ACC112 (cell line): ENCODE measurements at regions not wholly inside any gene's neighbourhood (a gene's known extent, or its start where the extent isn't known, plus 50 kb on each side); places are given as distances from the start of the nearest gene placed in this dataset.
"Not testable (repeated sequence)": the region's sequence is repeated elsewhere in the genome, so short reads cannot be mapped to it uniquely, and the experiment has no call there.

ENCODE experiments used
- H2AFZ ChIP-seq: fragments of 200-600 bp; sonication (generic); one replicate; pipeline ENCODE4 v1.6.0; 2017; ENCODE audit warnings: antibody characterized with exemption, low read length; ENCODE audit not compliant: unreplicated experiment
- H3K27ac ChIP-seq: fragments of 200-600 bp; sonication (generic); 2 replicates; pipeline ENCODE4 v1.5.1; 2014; ENCODE audit warnings: low read depth, mild to moderate bottlenecking, antibody characterized with exemption, low read length, moderate library complexity
- H3K27me3 ChIP-seq: fragments of 200-600 bp; sonication (generic); 2 replicates; pipeline ENCODE4 v1.6.1; 2014; ENCODE audit warnings: mild to moderate bottlenecking, antibody characterized with exemption, low read length, moderate library complexity, mixed read lengths; ENCODE audit not compliant: insufficient read depth
- H3K36me3 ChIP-seq: fragments of 200-600 bp; sonication (generic); 2 replicates; pipeline ENCODE4 v1.6.1; 2016; ENCODE audit warnings: mild to moderate bottlenecking, antibody characterized with exemption, low read length, moderate library complexity, mixed read lengths; ENCODE audit not compliant: insufficient read depth
- H3K4me1 ChIP-seq: fragments of 200-600 bp; sonication (generic); one replicate; pipeline ENCODE4 v1.6.1; 2016; ENCODE audit warnings: low read length, mixed read lengths; ENCODE audit not compliant: insufficient read depth, unreplicated experiment, control insufficient read depth
- H3K4me3 ChIP-seq: fragments of 200-600 bp; sonication (generic); 2 replicates; pipeline ENCODE4 v1.5.1; 2014; ENCODE audit warnings: mild to moderate bottlenecking, low read depth, low read length
- H3K79me2 ChIP-seq: fragments of 200-600 bp; sonication (generic); one replicate; pipeline ENCODE4 v1.6.0; 2016; ENCODE audit warnings: low read length; ENCODE audit not compliant: control insufficient read depth, unreplicated experiment, insufficient read depth

DNA sequence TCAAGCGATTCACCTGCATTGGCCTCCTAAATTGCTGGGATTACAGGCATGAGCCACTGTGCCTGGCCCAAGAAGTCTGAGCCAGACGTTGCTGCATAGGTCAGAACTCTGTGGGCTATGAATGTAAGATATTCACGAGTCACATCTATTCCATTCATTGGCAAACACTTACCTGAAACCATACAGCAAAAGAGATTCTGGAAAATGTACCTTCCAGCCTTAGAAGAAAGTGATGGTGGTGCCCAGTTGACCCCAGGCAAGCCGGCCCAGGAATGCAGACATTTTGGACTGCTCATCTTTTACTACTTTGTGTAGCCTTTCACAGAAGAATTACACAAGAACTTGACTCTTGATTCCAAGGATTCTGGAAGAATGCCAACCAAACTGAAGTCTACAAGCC is 135.6 kb upstream of the N4BP1 start:
- no peak overlapping the region for H3K27ac ChIP-seq
- H3K4me1 ChIP-seq, result no peaks in the 10 kb centered on the region
- no peaks in the 10 kb centered on the region for H3K79me2 ChIP-seq
- H3K4me3 ChIP-seq, result no peak overlapping the region
- no peak overlapping the region for H2AFZ ChIP-seq
- H3K36me3 ChIP-seq, result no peaks in the 10 kb centered on the region
- H3K27me3 ChIP-seq, result no peaks in the 10 kb centered on the region

DNA sequence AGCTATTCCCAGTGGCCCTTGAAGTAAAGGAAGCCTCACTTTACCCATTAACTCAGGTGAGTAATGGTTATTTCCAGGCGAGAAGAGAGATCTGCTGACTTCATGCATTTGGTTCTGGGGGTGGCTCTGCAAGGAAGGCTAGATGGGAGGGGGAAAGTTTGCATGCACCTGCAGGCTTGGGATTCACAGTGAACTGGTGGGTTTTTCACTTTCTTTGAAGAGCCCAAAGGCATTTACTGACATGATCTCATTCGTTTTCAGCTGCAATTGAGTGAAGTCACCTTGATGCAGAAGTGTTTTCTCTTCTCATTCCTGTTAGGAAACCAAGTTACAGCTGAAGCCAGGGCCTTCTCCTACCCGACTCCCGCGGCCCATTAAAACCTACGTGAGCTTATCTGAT is 131.0 kb upstream of the N4BP1 start:
- H3K27ac ChIP-seq, result no peak overlapping the region

DNA sequence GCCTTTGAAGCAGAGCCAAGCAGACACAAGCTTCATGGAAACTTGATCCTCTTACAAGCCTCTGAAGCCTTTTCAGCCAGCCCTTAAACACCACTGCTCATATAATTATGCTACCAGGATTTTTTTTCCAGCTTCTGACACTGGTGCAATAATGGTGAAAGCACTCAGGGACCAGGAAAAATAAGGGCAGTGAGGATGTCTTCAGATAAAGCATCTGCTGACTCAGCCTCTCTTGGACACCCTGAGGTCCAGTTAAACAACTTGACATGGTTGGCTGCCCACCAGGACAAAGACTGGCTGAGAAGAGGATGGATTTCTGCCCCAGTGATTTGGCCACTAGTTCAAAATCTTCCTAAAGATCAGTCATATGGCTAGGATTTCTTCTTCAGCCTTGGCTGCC is 124.2 kb upstream of the N4BP1 start:
- no peak overlapping the region for H3K27ac ChIP-seq
- H3K4me3 ChIP-seq, result no peak overlapping the region
- H3K36me3 ChIP-seq, result no peaks in the 10 kb centered on the region
- H3K79me2 ChIP-seq, result no peaks in the 10 kb centered on the region
- H2AFZ ChIP-seq, result no peak overlapping the region
- H3K4me1 ChIP-seq, result no peaks in the 10 kb centered on the region
- no peaks in the 10 kb centered on the region for H3K27me3 ChIP-seq

More for the DNA sequence above, 131.0 kb upstream of the N4BP1 start:
- Histone ChIP-seq H3K79me2 (no peaks in the 10 kb centered on the region), H3K4me3 (no peak overlapping the region), H3K36me3 (no peaks in the 10 kb centered on the region), H2AFZ (no peak overlapping the region), H3K4me1 (no peaks in the 10 kb centered on the region), H3K27me3 (no peaks in the 10 kb centered on the region)

DNA sequence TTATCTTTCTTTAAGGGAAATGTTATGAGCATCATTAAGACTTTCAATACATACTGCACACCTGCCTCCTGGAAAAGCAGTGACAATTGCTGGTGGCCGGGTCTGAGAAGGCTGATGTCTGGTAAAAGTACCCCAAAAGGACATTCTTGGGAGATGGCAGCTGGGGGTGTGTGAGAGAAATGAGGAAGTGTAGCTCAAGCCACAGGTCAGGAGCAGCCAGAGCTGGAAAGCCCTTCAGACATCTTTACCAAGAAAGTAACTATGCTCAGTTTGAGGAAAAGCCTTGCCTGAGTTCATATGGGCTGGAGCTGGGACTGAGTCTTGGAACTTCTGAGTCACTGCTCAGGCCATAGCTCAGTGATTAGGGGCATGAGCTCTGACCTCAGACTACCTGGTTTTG is 94.7 kb upstream of the N4BP1 start:
- Histone ChIP-seq H3K27ac (no peak overlapping the region), H3K79me2 (no peaks in the 10 kb centered on the region), H3K4me3 (no peak overlapping the region), H2AFZ (no peak overlapping the region), H3K27me3 (0 out of 2 replicates have a peak, but pooled peaks cover 4% of the 10 kb centered on the region), H3K4me1 (no peaks in the 10 kb centered on the region), H3K36me3 (no peaks in the 10 kb centered on the region)

DNA sequence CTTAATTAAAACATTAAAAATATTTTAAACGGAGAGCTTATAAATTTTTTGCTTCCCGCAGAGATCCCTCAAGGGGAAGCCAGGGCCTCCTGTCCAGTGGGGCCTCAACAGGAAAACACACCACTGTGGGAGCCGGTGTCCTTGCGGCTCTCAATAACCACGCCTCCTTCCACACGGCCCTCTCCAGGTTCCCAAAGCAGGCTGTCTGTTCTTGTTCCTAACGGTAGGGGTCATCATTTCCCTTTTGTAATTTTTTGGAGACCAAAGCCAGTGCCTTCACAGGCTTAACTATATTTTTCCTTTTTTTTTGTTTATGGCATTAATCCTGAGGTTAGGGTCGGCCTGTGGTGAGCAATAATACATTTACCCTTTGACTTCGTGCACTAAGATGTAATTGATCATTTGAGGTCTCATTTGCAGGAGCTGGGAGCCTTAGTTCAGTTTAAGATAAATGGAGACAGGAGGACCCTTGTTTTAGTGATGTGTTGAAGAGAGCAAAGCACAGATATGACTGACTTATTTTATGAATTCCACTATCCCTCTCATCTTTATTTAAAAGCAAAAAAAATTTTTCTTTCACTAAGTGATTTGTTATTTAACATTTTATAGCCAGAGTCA is 77.5 kb upstream of the N4BP1 start:
- Histone ChIP-seq H3K4me3 (no peak overlapping the region), H3K27me3 (peaks cover 44% of the 10 kb centered on the region), H3K79me2 (no peaks in the 10 kb centered on the region), H3K4me1 (no peaks in the 10 kb centered on the region), H3K27ac (no peak overlapping the region), H3K36me3 (no peaks in the 10 kb centered on the region), H2AFZ (no peak overlapping the region)

DNA sequence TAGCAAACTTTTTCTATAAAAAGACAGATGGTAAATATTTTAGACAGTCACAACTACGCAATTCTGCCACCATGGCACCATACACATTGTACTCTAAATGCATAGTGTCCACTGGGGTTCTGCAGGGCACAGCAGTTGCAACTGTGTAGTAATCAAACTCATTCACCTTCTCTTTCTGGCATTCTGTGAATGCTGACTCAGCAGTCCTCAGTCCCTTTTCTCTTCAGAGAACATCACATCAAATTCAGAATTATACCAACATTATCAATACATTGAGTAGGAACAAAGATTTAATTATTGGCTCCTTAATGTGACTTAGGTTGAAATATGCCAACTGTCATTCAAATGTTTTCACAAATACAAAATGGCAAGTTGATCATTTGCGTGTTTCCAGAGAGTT is 74.2 kb upstream of the N4BP1 start:
- H3K27ac ChIP-seq, result no peak overlapping the region
- no peaks in the 10 kb centered on the region for H3K36me3 ChIP-seq
- no peaks in the 10 kb centered on the region for H3K79me2 ChIP-seq
- H2AFZ ChIP-seq, result no peak overlapping the region
- H3K27me3 ChIP-seq, result peaks cover 54% of the 10 kb centered on the region
- H3K4me1 ChIP-seq, result no peaks in the 10 kb centered on the region
- no peak overlapping the region for H3K4me3 ChIP-seq

DNA sequence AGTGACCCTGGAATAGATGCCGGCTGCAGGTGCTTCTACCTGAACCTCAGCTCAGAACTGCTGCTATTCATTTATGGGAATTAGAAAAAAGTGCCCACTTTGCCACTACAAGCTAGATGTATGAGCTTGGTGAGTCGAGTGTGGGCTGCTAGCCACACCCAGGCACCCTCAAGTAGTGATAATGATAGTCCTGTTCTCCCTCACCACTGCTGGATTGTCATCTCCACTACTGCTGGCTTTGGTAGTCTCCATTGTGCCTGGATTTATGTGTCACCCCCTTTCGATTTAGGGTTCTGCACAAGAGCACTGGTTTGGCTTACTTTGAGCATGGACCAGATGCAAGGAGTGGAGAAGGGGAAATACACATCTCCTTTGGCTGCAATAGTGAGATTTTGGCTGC is 73.0 kb upstream of the N4BP1 start:
- H2AFZ ChIP-seq, result no peak overlapping the region
- H3K4me3 ChIP-seq, result no peak overlapping the region
- no peaks in the 10 kb centered on the region for H3K36me3 ChIP-seq
- H3K79me2 ChIP-seq, result no peaks in the 10 kb centered on the region
- peaks cover 49% of the 10 kb centered on the region for H3K27me3 ChIP-seq
- no peak overlapping the region for H3K27ac ChIP-seq
- no peaks in the 10 kb centered on the region for H3K4me1 ChIP-seq

DNA sequence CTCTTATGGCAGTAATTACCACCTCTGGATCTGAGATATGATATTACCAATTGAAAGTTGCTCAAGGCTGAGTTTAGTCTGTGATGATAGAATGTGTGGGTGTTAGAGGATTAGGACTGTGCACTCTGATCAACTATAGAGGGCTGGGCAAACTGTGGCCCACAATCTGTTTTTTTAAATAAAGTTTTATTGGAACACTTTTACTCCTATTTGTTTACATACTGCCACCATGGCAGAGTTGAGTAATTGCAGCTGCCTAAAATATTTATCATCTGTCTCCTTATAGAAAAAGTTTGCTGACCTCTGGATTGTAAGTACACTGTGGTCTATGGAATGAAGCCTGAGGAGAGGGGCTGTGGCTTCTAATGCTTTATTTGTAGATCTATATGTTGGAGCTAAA is 71.5 kb upstream of the N4BP1 start:
- Histone ChIP-seq H3K4me1 (no peaks in the 10 kb centered on the region), H3K36me3 (no peaks in the 10 kb centered on the region), H3K27ac (no peak overlapping the region), H3K4me3 (no peak overlapping the region), H3K79me2 (no peaks in the 10 kb centered on the region), H2AFZ (no peak overlapping the region), H3K27me3 (peaks cover 47% of the 10 kb centered on the region)

DNA sequence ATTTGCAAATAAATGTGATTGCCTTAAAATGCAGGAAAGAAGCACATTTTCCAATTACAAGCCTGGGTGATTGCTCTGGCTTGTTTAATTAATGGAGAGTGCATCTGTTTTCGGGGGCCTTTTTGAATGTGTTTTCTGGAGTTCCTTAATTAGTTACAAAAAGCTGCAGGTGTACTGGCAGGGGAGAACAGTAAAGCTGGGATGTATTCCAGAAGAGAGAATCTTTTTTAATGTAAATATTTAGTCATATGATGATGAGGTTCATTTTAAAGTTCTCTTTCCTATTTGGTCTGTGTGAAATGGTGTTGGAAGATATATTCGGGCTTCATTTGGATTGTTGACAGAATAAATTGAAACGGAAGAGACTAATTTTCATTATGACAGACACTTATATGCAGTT is 70.9 kb upstream of the N4BP1 start:
- Histone ChIP-seq H3K4me3 (no peak overlapping the region), H2AFZ (no peak overlapping the region), H3K27ac (no peak overlapping the region), H3K4me1 (no peaks in the 10 kb centered on the region), H3K27me3 (peaks cover 43% of the 10 kb centered on the region), H3K36me3 (no peaks in the 10 kb centered on the region), H3K79me2 (no peaks in the 10 kb centered on the region)

DNA sequence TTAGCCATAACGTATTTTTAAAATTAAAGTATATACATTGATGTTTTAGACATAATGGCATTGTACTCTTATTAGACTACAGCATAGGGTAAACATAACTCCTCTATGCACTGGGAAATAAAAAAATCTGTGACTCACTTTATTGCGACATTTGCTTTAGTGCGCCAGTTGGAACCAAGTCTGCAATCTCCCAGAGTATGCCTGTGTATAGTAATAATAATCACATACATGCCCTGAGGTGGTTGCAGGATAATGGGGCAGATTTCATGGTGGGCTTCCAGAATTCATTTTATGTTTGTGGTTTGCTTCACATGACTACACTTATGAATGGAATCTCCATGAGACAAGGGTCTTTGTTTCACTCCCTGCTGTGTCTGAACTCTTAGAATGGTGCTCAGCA is 66.9 kb upstream of the N4BP1 start:
- no peaks in the 10 kb centered on the region for H3K79me2 ChIP-seq
- no peak overlapping the region for H3K4me3 ChIP-seq
- no peaks in the 10 kb centered on the region for H3K36me3 ChIP-seq
- H2AFZ ChIP-seq, result no peak overlapping the region
- H3K27me3 ChIP-seq, result peaks cover 24% of the 10 kb centered on the region
- no peaks in the 10 kb centered on the region for H3K4me1 ChIP-seq
- H3K27ac ChIP-seq, result no peak overlapping the region

DNA sequence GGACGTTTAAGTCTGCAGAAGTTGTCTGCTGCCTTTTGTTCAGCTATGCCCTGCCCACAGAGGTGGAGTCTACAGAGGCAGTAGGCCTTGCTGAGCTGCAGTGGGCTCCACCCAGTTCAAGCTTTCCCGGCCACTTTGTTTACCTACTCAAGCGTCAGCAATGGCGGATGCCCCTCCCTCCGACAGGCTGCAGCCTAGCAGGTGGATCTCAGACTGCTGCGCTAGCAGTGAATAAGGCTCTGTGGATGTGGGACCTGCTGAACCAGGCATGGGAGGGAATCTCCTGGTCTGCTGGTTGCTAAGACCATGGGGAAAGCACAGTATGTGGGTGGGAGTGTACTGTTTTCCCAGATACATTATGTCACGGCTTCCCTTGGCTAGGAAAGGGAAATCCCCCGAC is 58.2 kb upstream of the N4BP1 start:
- H3K4me3 ChIP-seq, result not testable (repeated sequence)

More for the DNA sequence above, 58.2 kb upstream of the N4BP1 start:
- H3K36me3 ChIP-seq, H2AFZ ChIP-seq, H3K27ac ChIP-seq, H3K4me1 ChIP-seq, H3K79me2 ChIP-seq: not testable (repeated sequence)
- peaks cover 11% of the 10 kb centered on the region for H3K27me3 ChIP-seq
